Right atrium auricular region (tissue), 2 donors: ENCODE measurements at regions not wholly inside any gene's neighbourhood (a gene's known extent, or its start where the extent isn't known, plus 50 kb on each side); places are given as distances from the start of the nearest gene placed in this dataset.

Experiments
- DNase-seq: peaks from one replicate; pipeline ENCODE4 v3.0.0-alpha.2; 2019; ENCODE audit warnings: low spot score
- H3K27ac ChIP-seq, 2 donors: fragments of 200-600 bp; sonication (generic); 1 replicate in 1 of 2; 2 replicates in 1 of 2; pipeline ENCODE4 v1.5.1; 2016 to 2019
- H3K27me3 ChIP-seq, 2 donors: fragments of 200-600 bp; sonication (generic); one replicate each; pipeline versions ENCODE4 v1.5.1 to v1.6.0; 2017 to 2019
- H3K36me3 ChIP-seq: fragments of 200-600 bp; sonication (generic); one replicate; pipeline ENCODE4 v1.5.1; 2016
- H3K4me1 ChIP-seq, 2 donors: fragments of 200-600 bp; sonication (generic); one replicate each; pipeline versions ENCODE4 v1.5.1 to v1.6.0; 2017 to 2019
- H3K4me3 ChIP-seq, 2 donors: fragments of 200-600 bp; sonication (generic); 1 replicate in 1 of 2; 2 replicates in 1 of 2; pipeline ENCODE4 v1.5.1; 2017 to 2019; ENCODE audit warnings: mild to moderate bottlenecking in 1 of 2, moderate library complexity in 1 of 2
- H3K9me3 ChIP-seq, 2 donors: fragments of 200-600 bp; sonication (generic); one replicate each; pipeline ENCODE4 v1.5.1; 2019
- CTCF ChIP-seq, 2 donors: fragments of 200-600 bp; sonication (generic); IDR thresholded peaks; one replicate each; pipeline ENCODE4 v1.5.1; 2019; ENCODE audit warnings: antibody characterized with exemption in 2 of 2

- Histone ChIP-seq H3K27me3 (no peaks in the 10 kb centered on the region), H3K36me3 (no peaks in the 10 kb centered on the region), H3K9me3 (no peaks in the 10 kb centered on the region), H3K4me1 (peaks cover 0 to 25% of the 10 kb centered on the region in 2 donors), H3K4me3 (no peak overlapping the region), H3K27ac (no peak overlapping the region)
- DNase-seq: no peak
- TF ChIP-seq CTCF (IDR thresholded peaks at IDR 0.05): no peak
Observed at GRCh38 chr9:129440435-129441186, 180.3 kb downstream of the C9orf50 start.

- H3K27ac ChIP-seq: no peak overlapping the region
- DNase-seq: no peak
- H3K36me3 ChIP-seq: no peaks in the 10 kb centered on the region
- H3K4me1 ChIP-seq: peaks cover 0 to 25% of the 10 kb centered on the region in 2 donors
- no peaks in the 10 kb centered on the region for H3K9me3 ChIP-seq
- no peak for TF ChIP-seq CTCF (IDR thresholded peaks at IDR 0.05)
- H3K4me3 ChIP-seq: no peak overlapping the region
- no peaks in the 10 kb centered on the region for H3K27me3 ChIP-seq
Observed at GRCh38 chr9:129439242-129439641, 181.7 kb downstream of the C9orf50 start.

- H3K9me3 ChIP-seq: no peaks in the 10 kb centered on the region
- TF ChIP-seq CTCF (IDR thresholded peaks at IDR 0.05): peak in 1 of 2 donors; percentile 3
- H3K27me3 ChIP-seq: no peaks in the 10 kb centered on the region
- H3K36me3 ChIP-seq: no peaks in the 10 kb centered on the region
- peak overlapping the region; percentile 78 to 80 for H3K27ac ChIP-seq
- H3K4me3 ChIP-seq: peak overlapping the region; percentile 45 to 63
- peak; percentile 64 for DNase-seq
- peaks cover 0 to 25% of the 10 kb centered on the region in 2 donors for H3K4me1 ChIP-seq
Observed at GRCh38 chr9:129437626-129438323, 183.1 kb downstream of the C9orf50 start.

GRCh38 chr9:129436751-129437625, 183.9 kb downstream of the C9orf50 start:
- H3K4me1 ChIP-seq: peaks cover 0 to 25% of the 10 kb centered on the region in 2 donors
- H3K27ac ChIP-seq: peak overlapping the region; percentile 78 to 80
- H3K27me3 ChIP-seq: no peaks in the 10 kb centered on the region
- H3K9me3 ChIP-seq: no peaks in the 10 kb centered on the region
- peak overlapping the region; percentile 45 to 63 for H3K4me3 ChIP-seq
- TF ChIP-seq CTCF (IDR thresholded peaks at IDR 0.05): no peak
- peak; percentile 74 for DNase-seq
- no peaks in the 10 kb centered on the region for H3K36me3 ChIP-seq

- no peak for TF ChIP-seq CTCF (IDR thresholded peaks at IDR 0.05)
- DNase-seq: no peak
- H3K4me3 ChIP-seq: peak overlapping the region in 1 of 2 donors; percentile 63
- no peaks in the 10 kb centered on the region for H3K36me3 ChIP-seq
- peak overlapping the region in 1 of 2 donors; percentile 80 for H3K27ac ChIP-seq
- H3K4me1 ChIP-seq: peaks cover 0 to 25% of the 10 kb centered on the region in 2 donors
- H3K9me3 ChIP-seq: no peaks in the 10 kb centered on the region
- H3K27me3 ChIP-seq: no peaks in the 10 kb centered on the region
Observed at GRCh38 chr9:129435988-129436717, 184.7 kb downstream of the C9orf50 start.
